CD4-positive, alpha-beta T cell treated with Interleukin-6 at 100 ng/mL for 8 hours (primary cell): ENCODE measurements at regions not wholly inside any gene's neighbourhood (a gene's known extent, or its start where the extent isn't known, plus 50 kb on each side); places are given as distances from the start of the nearest gene placed in this dataset.

Experiments
- DNase-seq: peaks from one replicate; pipeline ENCODE4 v3.0.0-alpha.2; 2020; ENCODE audit warnings: mixed read lengths, low spot score

DNA sequence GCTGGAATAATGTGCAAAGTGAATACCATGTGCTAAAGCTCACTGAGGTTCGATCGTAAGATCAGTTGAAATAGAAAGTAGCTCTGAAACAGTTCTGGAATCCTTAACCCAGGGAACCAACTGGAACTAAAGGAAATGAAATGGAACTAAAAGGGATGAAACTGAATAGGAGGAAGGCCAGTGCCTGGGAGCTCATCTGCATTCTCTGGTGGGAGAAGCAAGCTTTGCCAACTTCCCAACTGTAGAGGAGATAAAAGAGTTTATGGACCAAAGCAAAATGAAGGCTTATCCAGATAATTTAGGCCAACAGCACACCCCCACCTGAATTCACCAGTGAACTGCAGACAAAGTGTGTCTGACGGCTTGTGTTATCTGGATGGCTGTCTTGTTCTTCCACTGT is 188.6 kb upstream of the HABP2 start:
- DNase-seq = no peak

DNA sequence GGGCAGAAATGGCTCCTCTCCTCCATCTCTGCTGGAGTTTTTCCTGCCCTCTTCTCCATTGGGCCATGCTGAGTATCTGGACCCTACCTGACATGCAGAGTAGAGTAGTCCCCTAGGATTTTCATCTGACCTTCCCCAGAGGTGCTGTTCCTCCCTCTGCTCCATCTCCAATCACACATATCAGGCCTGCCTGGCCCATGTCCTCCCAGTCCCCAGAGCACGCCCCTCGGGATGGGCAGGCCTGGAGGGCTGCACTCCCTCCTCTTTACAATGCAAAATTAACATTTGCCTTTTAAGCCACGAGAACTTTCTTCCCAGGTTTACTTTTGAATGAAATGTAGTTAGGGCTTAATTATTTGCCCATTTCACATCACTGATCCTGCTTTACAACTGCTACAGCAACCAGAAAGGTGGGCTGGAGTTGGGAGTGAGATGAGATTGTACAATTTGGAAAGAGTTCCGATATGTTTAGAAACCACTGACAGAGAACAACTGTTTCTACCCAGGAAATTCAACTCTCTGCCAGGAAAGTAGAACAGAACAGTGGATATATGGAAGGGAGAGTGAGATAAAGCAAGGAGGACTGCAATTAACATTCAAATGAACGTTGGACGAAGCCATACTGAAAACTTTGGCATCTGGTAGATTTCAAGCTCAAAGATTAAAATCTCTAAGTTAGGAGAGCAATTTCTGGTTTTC is 184.0 kb upstream of the HABP2 start:
- no peak for DNase-seq

DNA sequence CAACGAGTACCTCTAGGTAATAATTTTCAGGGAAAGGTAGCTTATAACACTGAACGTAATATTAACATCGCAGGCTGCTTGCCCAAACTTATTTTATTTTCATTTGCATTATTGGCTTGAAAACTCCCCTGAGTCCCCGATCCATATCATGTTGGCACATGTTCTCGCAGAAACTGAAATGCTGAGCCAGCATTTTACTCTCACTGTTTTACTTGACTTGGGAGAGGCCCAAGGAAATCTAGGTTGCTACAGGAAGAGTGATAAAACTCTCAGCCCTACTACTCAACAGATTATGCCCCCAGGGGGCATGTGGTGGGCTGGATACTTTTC is 183.5 kb upstream of the HABP2 start:
- DNase-seq = no peak

DNA sequence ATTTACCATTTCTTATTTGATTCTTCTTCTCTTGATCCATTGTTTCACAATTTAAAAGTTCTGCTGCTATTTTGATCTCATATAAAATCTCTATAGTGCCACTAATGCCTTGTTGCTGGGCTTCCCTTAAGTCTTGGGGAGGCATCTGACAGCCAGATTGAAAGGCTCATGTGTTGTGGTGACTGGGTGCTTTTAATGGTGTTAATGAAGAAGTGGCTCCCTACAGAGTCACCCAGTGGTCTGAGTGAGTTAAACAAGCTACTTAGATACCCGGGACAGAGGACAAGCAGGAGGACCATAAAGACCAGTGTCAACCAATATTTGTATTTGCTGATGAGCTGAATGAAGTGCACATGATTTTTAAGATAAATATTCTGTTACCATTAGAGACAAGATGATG is 176.4 kb upstream of the HABP2 start:
- no peak for DNase-seq

DNA sequence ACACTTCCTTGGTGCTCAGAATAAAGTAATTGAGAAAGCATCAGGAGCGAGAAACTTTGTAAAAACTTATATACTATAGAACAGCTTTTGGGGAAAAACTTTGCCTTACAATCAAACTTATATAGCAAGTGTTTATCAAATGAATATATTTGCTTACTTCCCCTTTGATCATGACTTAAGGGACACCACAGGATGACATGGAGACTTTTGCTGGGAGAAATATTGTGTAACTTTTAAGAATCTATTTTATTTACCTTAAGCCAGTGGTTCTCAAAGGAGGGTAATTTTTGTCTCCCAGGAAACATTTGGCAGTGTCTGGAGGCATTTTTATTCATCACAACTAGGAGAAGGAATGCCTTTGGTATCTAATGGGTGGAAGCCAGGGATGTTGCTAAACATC is 173.8 kb upstream of the HABP2 start:
- DNase-seq = no peak

DNA sequence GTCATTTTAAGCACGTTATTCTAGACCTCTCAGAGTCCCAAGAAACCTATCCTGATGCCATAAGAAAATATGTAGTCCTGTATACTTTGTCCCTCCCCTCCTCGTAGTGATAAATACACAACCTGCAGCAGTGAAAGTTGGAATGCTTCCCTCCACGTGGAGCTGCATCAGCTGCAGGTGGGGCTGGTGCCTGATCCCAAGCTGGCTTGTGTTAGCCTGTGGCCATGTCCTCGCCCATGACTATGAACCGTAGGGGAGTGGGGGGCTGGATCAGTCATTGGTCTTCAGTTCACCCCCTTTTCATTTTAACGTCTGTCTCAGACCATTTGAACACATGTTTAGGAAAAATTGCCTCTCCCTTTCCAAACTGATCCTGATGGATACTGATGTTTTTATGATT is 171.4 kb upstream of the HABP2 start:
- DNase-seq = no peak

DNA sequence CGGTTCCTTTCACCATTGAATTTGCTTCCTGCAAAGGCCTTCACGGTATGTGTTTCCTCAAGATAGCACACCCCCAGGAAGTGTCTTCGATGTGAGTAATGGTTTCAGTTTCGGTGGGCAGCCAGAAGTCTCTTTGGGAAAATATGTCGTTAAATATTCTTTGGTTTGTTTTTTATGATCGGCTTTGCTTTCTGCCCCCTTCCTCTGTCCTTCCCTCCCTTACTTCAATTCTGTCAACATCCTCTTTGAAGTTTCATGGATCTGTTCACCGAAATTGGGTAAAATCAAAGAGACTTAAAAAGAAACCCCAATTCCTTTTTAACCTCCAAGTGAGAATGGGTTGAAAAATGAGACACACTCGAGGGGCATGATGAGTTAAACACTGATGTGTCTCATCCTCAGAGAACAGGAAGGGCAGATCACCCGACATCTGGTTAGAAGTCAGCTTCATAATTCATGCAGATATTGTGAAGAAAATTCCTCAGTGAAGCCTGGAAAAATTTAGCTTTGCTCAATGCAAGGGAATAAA is 170.8 kb upstream of the HABP2 start:
- peak; percentile 48 for DNase-seq

DNA sequence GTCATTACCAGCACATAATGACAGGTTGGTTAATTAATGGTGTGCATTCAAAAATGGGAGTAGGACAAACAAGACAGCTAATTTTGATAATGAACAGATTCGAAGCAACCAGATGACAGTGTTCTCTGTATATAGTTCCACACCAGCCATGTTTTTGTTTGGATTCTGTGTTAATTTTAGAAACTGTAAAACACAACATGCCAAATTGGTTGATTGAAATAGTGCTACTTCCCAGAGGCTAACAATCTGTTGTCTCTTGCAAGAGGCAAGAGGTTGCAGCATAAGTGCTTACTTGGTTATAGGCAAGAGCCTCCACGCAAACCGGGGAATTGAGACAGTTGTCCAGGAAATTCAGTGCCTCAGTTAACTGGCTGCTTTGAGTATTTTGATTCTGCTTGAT is 170.2 kb upstream of the HABP2 start:
- no peak for DNase-seq

DNA sequence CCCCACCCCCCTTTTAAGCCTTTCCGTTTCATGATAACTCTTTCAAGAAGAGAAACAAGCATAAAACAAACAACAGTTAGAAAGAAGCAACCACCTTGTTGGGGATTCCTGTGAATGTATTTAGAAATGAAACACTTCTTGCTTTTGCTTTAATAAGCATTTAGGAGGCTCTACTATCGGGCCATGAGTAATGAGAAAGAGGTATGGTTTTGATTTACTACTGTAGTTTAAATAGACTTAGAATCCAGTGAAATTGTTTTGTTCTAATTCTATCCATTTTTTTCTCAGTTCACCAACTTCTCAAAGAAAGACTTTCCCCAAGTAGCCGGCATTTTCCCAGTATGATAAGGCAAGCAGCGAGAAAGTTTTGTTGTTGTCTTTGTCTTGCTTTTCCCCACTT is 168.7 kb upstream of the HABP2 start:
- DNase-seq = no peak

DNA sequence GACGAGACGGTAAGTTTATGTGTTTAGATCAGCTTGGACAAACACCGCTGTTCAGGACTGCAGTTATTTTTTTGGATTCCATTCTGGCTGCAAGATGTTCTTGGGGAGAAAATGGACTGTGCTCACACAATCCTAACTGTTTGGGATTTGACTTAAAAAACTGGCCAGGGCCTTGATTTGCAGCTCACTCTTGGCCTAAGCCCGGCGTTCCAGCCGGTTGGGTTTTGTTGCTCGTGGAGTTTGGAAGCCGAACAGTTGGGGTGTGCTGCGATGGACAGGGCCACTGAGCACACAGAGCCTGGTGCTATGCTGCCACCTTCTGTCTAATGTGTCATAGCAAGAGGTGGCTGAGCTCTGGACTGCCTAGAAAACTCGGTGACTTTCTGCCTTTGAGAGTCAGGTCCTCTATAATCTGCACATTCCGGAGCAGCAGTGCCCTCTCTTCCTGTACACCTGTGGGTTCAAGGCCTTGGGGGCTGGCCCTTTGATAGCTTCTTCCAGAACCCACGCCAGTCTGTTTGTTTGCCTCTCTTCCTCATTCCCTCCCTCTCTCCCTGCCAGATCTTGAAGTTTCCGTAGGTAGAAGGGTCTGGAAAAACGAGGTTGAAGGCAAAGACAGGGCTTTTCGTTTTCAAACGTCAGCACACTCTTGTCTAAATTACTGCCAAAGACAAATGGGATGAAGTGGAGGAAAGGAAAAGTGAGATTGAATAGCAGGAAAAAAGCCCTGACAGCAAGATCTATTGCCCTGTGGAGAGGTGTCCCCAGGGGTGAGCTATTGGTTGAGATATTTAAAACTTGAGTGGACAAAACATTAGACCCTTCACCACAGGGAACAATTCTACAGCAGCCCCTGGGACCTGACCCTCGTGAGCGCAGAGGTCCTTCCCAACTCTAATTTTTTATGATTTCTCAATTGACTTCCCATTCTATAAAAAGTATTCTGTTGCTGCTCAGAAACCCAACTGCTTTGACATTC is 167.5 kb upstream of the HABP2 start:
- DNase-seq = peak; percentile 57

DNA sequence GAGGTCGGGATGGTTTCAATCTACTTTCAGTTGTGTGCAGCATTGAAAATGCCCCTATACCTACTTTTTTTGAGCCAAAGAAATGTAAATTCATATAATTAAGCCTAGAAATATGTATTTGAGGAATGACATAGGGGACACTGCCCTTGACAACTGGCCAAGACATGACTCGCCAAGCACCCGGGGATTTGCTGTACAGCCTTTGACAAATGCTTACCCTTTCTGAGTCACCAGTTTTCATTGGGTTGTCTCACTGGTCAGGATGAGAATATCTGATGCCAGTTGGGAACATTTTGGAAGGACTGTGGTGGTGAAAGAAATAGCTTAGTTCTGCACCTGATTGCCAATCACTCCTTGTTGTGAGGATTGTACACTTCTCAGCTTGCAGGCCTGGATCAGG is 166.8 kb upstream of the HABP2 start:
- no peak for DNase-seq

DNA sequence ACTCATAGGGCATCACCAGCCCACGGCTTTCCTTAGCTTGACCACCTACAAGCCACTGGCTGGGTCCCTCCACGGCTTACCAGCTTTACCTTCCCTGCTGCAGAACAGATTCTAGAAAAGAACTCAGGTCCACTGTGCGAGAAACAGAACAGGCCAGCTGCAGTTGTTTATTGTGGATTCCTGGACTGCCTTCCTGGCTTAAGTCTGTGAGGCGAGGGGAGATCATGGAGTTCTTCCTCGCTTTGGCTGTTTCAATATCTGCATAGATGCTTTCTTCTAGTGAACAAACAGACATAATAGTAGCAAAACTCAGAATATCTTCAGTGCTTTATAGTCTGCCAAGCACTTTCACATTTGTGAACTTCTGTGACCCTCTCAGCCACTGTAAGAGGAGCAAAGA is 162.9 kb upstream of the HABP2 start:
- DNase-seq = no peak

DNA sequence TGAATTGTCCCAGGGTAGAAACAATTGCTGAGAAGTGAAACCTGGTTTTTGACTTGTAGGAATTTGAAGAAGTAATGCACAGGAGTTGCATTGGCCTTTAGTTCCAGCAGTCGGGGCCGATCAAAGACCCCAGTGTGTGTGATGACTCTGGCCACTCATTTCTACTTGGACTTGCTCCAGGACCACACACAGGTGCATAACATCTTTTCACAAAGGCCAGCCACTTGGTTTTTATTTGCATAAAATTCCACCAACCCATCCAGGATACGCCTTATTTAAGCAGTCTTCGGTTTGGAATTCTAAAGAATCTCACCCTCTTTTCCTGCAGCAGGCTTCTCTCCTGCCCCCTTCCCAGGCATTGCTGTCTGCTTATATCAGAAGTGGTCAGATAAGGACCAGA is 162.0 kb upstream of the HABP2 start:
- no peak for DNase-seq

DNA sequence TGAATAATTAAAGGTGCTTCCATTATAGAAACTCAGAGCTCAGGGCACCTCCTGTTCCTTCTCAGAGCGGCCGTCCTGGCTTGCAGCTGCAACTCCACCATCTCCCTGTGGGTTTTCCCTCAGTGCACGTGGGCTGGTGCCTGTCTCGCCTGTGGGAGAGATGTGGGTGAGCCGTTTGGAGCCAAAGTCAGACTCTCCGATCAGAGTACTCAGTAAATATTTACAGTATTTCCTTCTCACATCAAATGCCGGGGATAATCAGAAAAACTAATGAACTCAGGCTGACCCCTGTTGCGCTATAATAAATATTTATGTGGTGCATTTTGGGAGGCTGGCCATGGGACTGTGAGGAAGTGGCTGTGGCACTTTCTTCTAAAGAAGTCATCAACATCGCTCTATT is 155.8 kb upstream of the HABP2 start:
- no peak for DNase-seq

DNA sequence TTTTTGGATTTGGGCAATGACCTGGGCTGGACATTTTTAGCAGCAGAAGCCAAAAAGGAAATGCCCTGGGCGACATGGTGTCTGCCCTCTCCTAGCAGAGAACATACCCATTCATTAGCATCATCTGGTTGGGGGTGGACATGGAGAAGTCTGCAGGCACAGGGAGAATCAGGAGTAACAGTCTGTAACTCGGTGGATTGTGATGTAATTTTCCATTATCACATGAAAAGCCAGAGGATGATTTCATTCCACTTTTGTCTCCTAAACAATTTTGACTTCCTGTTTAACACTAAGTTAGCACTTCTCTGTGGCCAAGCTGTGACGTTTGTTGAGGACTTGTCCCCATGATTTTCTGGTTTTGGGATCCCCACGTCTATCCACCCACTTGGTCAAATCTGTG is 153.8 kb upstream of the HABP2 start:
- no peak for DNase-seq

DNA sequence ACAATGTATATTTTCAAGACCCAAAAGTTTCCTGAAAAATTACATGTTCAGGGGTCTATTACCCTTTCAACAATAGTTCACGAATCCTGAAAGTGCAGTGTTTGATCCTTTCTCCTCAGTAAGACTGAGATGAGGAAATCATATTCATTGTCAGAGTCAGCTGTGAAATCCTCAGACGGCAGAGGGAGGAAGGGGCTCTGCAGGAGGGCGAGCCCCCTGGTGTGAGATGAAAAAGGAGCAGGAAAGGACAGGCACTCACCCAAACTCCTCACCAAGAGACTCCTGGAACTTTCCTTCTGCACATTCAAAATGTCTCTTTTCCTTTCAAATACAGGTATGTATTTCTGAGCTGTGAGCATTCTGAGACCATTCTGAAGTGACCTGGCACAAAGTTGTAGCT is 150.3 kb upstream of the HABP2 start:
- DNase-seq = no peak

DNA sequence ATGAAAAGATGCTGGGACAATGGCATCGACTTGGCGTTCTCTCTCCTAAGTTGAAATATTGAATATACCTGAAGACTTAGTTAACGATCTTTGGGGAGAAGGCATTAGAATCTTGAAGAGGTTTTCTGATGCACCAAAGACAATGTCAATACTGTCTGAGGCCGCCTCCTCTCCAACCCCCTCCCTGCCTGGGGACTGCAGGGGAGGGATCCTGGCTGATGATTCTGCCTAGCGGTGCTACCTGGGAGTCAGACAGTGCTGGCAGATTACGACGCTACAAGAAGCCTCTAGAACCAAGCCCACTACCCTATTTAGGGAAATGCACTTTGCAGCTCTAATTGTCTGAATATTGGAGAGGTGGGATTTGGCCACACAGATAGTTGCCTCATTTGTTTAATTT is 145.6 kb upstream of the HABP2 start:
- DNase-seq = no peak

DNA sequence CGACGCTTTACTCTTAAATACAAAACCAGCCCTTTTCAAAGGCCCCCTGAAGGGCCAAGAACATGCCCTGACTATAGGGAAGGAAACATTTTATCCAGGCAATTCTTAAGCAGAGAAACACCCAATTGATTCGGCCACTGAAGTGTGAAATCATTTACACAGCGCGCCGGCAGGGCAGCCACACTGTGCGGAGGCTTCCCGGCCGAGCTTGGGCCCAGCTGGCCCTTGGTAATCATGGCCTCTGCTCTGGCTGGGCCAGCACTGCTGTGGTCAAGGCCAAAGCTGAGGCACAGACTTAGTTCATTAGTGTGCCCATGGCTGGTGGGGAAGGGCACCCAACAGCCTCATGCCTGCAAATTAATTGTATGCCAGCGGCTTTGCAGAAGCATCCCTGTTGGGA is 143.7 kb upstream of the HABP2 start:
- DNase-seq = no peak

DNA sequence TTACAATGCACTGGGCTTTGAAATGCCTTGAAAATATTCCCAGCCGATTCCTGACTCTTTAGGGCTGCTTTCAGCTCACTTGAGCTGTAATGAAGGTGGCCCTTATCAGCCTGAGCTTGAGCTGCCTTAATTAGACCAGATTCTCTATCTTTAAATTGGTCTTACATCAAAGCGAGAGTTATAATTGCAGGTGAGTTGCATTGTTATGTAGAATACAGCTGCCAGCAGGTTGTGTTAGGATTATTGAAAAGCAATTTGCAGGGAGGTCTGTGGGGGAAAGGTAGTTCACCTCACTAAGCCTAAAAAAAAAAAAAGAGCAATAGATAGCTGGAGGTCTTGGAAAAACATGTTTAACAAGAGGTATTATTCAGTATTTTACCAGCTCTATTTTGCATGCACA is 142.2 kb upstream of the HABP2 start:
- DNase-seq = no peak

DNA sequence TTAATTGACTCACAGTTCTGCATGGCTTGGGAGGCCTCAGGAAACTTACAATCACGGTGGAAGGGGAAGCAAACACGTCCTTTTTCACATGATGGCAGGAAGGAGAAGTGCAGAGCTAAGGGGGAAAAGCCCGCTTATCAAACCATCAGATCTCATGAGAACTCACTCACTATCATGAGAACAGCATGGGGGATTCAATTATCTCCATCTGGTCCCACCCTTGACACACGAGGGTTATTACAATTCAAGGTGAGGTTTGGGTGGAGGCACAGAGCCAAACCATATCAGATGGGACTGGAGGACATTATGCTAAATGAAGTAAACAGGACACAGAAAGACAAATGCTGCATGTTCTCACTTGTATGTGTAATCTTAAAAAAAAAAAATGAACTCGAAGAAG is 141.4 kb upstream of the HABP2 start:
- DNase-seq = no peak

DNA sequence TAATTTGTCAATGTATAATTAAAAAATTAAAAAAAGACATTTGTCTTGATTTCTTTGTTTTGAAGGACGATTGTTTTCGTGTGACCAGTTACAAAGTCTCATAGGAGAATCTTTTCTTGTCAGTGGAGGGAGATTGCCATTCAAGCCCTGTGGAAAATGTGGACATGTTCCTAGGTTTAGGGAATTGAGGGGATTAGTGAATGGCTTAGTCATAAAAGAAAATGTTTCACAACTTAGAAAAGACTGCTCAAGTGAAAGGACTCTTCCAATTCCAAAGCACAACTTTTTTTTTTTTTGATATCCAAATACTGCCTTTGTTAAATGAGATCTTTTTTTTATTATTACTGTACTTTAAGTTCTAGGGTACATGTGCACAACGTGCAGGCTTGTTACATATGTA is 140.7 kb upstream of the HABP2 start:
- no peak for DNase-seq

DNA sequence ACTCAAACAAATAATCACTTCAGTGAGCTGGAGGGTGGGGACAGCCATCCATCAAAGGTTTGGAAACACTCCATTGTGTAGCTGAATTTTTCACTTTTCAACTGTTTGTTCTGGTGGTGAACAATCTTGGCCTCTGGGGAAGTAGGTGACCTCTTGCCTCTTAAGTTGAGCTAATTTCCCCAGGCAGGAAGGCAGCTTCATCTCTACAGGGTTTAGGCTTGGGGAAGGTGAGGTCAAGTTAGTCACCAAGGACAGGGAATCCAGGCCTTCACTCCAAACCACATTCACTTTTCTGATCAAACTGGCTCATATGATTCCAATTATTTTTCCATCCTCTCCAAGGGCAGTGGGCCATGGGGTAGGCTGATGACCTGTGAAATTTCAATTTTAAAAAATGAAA is 138.3 kb upstream of the HABP2 start:
- no peak for DNase-seq

DNA sequence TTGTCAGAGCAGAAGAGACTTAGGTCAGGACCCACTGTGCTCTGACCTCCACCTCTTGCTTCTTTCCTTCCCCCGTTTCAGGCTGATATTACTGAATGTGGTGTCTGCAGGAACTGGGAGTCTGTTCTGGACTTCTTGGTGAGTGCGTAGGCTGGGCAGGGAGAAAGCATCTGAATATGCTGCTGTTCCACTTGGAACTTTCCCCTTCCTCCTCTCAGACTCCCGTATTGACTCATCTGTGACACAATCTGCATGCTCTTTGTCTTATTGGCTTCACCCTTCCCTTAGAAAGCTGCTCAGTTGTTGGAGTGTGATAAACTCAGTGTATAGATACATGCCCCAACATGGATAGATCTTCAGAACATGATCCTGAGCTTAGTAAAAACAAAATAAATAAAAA is 137.6 kb upstream of the HABP2 start:
- no peak for DNase-seq
